ENCODE measurements at regions not wholly inside any gene's neighbourhood (a gene's known extent, or its start where the extent isn't known, plus 50 kb on each side); places are given as distances from the start of the nearest gene placed in this dataset.

DNA sequence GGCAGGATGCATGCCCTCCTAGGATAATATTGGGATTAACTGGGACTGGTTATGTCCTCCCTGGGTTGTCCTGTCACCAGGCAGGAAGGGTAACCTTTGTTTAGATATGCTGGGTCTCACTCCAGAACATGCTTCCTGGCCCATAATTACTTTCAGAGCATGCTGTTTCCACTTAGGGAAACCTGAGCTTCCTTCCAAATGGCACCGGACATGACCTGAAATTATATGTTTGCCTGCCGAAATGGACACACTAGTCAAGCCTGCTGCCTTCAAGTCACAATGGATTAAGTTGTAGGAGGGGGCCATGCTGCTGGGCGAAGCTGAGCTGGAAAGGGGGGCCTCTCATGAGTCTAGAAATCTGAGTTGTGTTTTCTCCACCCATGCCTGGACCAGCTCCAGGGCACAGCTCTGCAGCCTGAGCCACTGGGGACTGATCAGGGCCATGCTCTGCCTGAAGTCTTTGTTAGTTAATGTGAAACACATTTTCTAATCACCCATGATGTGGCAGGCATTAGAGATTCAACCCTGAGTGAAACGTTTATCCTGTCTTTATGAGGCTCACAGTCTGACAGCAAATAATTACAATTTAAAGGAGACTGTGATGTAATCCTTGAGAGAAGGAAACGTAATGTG is 273.3 kb downstream of the TNS1 start (continued):
- TF ChIP-seq CEBPZ (IDR thresholded peaks at IDR 0.05; ENCODE audit: low read depth, low read length) (no peak), RUNX3 (IDR thresholded peaks at IDR 0.05; ENCODE audit: low read length) (no peak), ESRRA (IDR thresholded peaks at IDR 0.05; ENCODE audit: low read length) (no peak), FOS (IDR thresholded peaks at IDR 0.05; ENCODE audit: borderline replicate concordance, extremely low read depth, insufficient read length) (no peak), ZNF207 (IDR thresholded peaks at IDR 0.05; ENCODE audit: borderline replicate concordance) (no peak), PBX3 (IDR thresholded peaks at IDR 0.05; ENCODE audit: insufficient replicate concordance, low read depth, low read length) (no peak)

DNA sequence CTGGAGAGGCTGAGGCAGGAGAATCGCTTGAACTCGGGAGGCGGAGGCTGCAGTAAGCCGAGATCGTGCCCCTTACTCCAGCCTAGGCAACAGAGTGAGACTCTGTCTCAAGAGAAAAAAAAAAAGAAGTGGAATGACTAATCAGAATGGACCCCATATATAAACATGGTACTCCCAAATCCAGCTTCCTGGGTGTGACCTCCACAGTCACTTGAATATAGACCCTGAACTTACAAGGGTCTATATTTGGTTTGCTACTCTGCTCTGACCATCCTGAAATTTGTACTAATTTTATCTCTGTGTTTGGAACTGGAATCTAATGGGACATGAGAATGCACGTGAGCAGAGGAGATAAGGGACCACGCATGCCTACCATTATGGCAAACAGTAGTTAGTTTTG is 275.0 kb downstream of the TNS1 start:
- WGBS (ENCODE audit: insufficient coverage, insufficient replicate concordance, low lambda C conversion rate, missing lambda C conversion rate) = 61% methylated on average over 7 of the region's 7 CpGs
- no peaks in the 10 kb centered on the region for H3K79me2 ChIP-seq (ENCODE audit: control insufficient read depth, insufficient read depth, low read length)
- in situ Hi-C loops (cut with MboI) (no loop called here), intact Hi-C loops (cut with micrococcal nuclease; ENCODE audit: unreplicated experiment) (no loop called here)
- H3K36me3 ChIP-seq (ENCODE audit: control insufficient read depth in 2 of 2, insufficient read depth in 2 of 2, low read length in 1 of 2) = no peaks in the 10 kb centered on the region
- SMC1A ChIA-PET (ENCODE audit: uncharacterized antibody, unreplicated experiment) = no interaction called here
- H3K4me1 ChIP-seq (ENCODE audit: control insufficient read depth, insufficient read depth, low read length) = no peaks in the 10 kb centered on the region
- H3K27ac ChIP-seq (ENCODE audit: control insufficient read depth, insufficient read depth) = no peak overlapping the region
- peaks cover 3 to 5% of the 10 kb centered on the region in 2 experiments; a peak in 3 of 4 replicates for H3K27me3 ChIP-seq (replicated peaks in 1 of 2; ENCODE audit: control insufficient read depth in 2 of 2, insufficient read depth in 2 of 2, low read length in 1 of 2)
- POLR2A ChIA-PET = no interaction called here
- RAD21 ChIA-PET (ENCODE audit: unreplicated experiment) = no interaction called here
- no peak for ATAC-seq
- H3K9me3 ChIP-seq (replicated peaks; ENCODE audit: control insufficient read depth, insufficient read depth, low read length) = no peaks in the 10 kb centered on the region
- no TSS peak for BruUV-seq (replicated peaks)
- CTCF ChIA-PET = interaction anchor here (0.6 kb wide), 1 partner anchor 275 kb away, joined by 3 read pairs; no protein-coding TSS in a partner anchor
- no peak for DNase-seq (ENCODE audit: low read depth, low spot score)
- no peak overlapping the region for H3K9ac ChIP-seq (ENCODE audit: control insufficient read depth, insufficient read depth, low read length)
- no peak overlapping the region for H2AFZ ChIP-seq (ENCODE audit: control insufficient read depth, low read depth, low read length)
- TF ChIP-seq CEBPB (IDR thresholded peaks at IDR 0.05; ENCODE audit: borderline replicate concordance in 1 of 2, low read depth in 2 of 2, low read length in 2 of 2) = no peak
- no peak for TF ChIP-seq ASH2L (IDR thresholded peaks at IDR 0.05; ENCODE audit: borderline replicate concordance, low read depth)
- no peak for TF ChIP-seq E4F1 (IDR thresholded peaks at IDR 0.05; ENCODE audit: borderline replicate concordance, partially characterized antibody)
- TF ChIP-seq CREM (IDR thresholded peaks at IDR 0.05; ENCODE audit: low read depth) = no peak
- TF ChIP-seq TARDBP (IDR thresholded peaks at IDR 0.05; ENCODE audit: borderline replicate concordance) = no peak
- TF ChIP-seq FOXK2 (IDR thresholded peaks at IDR 0.05) = no peak
- no peak overlapping the region for H3K4me3 ChIP-seq
- H3K4me2 ChIP-seq (ENCODE audit: control insufficient read depth, insufficient read depth) = no peak overlapping the region
- no peaks in the 10 kb centered on the region for H4K20me1 ChIP-seq (ENCODE audit: control insufficient read depth, insufficient read depth)
- FAIRE-seq = no peak

Data from GM12878 (cell line).